Liver (tissue), 8 donors: ENCODE measurements at regions not wholly inside any gene's neighbourhood (a gene's known extent, or its start where the extent isn't known, plus 50 kb on each side); places are given as distances from the start of the nearest gene placed in this dataset.

Source experiments
- DNase-seq: peaks from one replicate; pipeline ENCODE4 v3.0.0-alpha.2; 2017; ENCODE audit warnings: low spot score
- H3K27ac ChIP-seq, 2 donors: one replicate each; pipeline ENCODE4 v1.7.0; 2013; ENCODE audit warnings: inconsistent platforms in 2 of 2, low read length in 2 of 2, control low read depth in 1 of 2, low read depth in 1 of 2, mild to moderate bottlenecking in 1 of 2
- H3K27me3 ChIP-seq, 4 donors: one replicate each; pipeline versions ENCODE4 v1.6.1 to v1.7.0; 2013; ENCODE audit warnings: low read length in 3 of 4, inconsistent platforms in 1 of 4, mild to moderate bottlenecking in 1 of 4, moderate library complexity in 1 of 4; ENCODE audit not compliant: control insufficient read depth in 4 of 4, insufficient read depth in 4 of 4
- H3K36me3 ChIP-seq, 4 donors: one replicate each; pipeline versions ENCODE4 v1.6.1 to v1.7.0; 2013; ENCODE audit warnings: low read length in 3 of 4, mild to moderate bottlenecking in 3 of 4, low read depth in 1 of 4, moderate library complexity in 1 of 4; ENCODE audit not compliant: control insufficient read depth in 4 of 4, insufficient read depth in 3 of 4
- H3K4me1 ChIP-seq, 4 donors: one replicate each; pipeline versions ENCODE4 v1.6.1 to v1.7.0; 2013; ENCODE audit warnings: low read length in 3 of 4, mild to moderate bottlenecking in 3 of 4, moderate library complexity in 1 of 4; ENCODE audit not compliant: control insufficient read depth in 4 of 4, insufficient read depth in 4 of 4
- H3K4me3 ChIP-seq, 3 donors: one replicate each; pipeline versions ENCODE4 v1.6.1 to v1.7.0; 2013; ENCODE audit warnings: low read length in 3 of 3, control low read depth in 1 of 3, low read depth in 1 of 3, mild to moderate bottlenecking in 1 of 3
- H3K9ac ChIP-seq, 2 donors: one replicate each; pipeline ENCODE4 v1.7.0; 2013; ENCODE audit warnings: low read length in 2 of 2, mild to moderate bottlenecking in 2 of 2, moderate library complexity in 2 of 2, control low read depth in 1 of 2, low read depth in 1 of 2
- H3K9me3 ChIP-seq, 4 donors: one replicate each; pipeline versions ENCODE4 v1.6.1 to v1.7.0; 2013; ENCODE audit warnings: low read length in 3 of 4; ENCODE audit not compliant: control insufficient read depth in 4 of 4
- EGR1 ChIP-seq, 2 donors: IDR thresholded peaks; 2 replicates each; pipeline ENCODE4 v1.6.1; 2016 to 2018; ENCODE audit warnings: antibody characterized with exemption in 2 of 2, low read depth in 2 of 2
- FOXA1 ChIP-seq: IDR thresholded peaks from 2 replicates; pipeline ENCODE4 v1.6.1; 2016; ENCODE audit warnings: antibody characterized with exemption
- FOXA2 ChIP-seq: IDR thresholded peaks from 2 replicates; pipeline ENCODE4 v1.6.1; 2016; ENCODE audit warnings: antibody characterized with exemption
- GABPA ChIP-seq, 2 donors: IDR thresholded peaks in 1 of 2; conservative IDR thresholded peaks in 1 of 2; 2 replicates each; pipeline ENCODE4 v1.6.1; 2016; ENCODE audit warnings: antibody characterized with exemption in 2 of 2, mild to moderate bottlenecking in 1 of 2, moderate library complexity in 1 of 2
- HNF4A ChIP-seq, 2 donors: conservative IDR thresholded peaks; 2 replicates each; pipeline ENCODE4 v1.6.1; 2016; ENCODE audit warnings: antibody characterized with exemption in 2 of 2, mild to moderate bottlenecking in 2 of 2
- HNF4G ChIP-seq: IDR thresholded peaks from 2 replicates; pipeline ENCODE4 v1.6.1; 2016; ENCODE audit warnings: antibody characterized with exemption
- JUND ChIP-seq, 2 donors: IDR thresholded peaks; 2 replicates each; pipeline ENCODE4 v1.6.1; 2016; ENCODE audit warnings: antibody characterized with exemption in 2 of 2
- RXRA ChIP-seq, 2 donors: IDR thresholded peaks; 2 replicates each; pipeline ENCODE4 v1.6.1; 2017 to 2018; ENCODE audit warnings: antibody characterized with exemption in 2 of 2, mild to moderate bottlenecking in 1 of 2
- SP1 ChIP-seq: IDR thresholded peaks from 2 replicates; pipeline ENCODE4 v1.6.1; 2018; ENCODE audit warnings: antibody characterized with exemption, mild to moderate bottlenecking
- YY1 ChIP-seq: IDR thresholded peaks from 2 replicates; pipeline ENCODE4 v1.6.1; 2016; ENCODE audit warnings: antibody characterized with exemption, mild to moderate bottlenecking
- WGBS: extraction: QIAGEN DNeasy Blood & Tissue Kit; methylation state at CpG from one replicate; pipeline ENCODE4 v1.1.7; 2013; 5-methylcytosine and 5-hydroxymethylcytosine counted together
- TF ChIP-seq, protein P1 (sequence below): IDR thresholded peaks from 2 replicates; pipeline ENCODE4 v1.6.1; 2016; ENCODE audit warnings: antibody characterized with exemption, mild to moderate bottlenecking
- TF ChIP-seq, protein P2 (sequence below): IDR thresholded peaks from 2 replicates; pipeline ENCODE4 v1.6.1; 2016; ENCODE audit warnings: antibody characterized with exemption
- TF ChIP-seq, protein P3 (sequence below): IDR thresholded peaks from 2 replicates; pipeline ENCODE4 v1.6.1; 2016; ENCODE audit warnings: antibody characterized with exemption
- TF ChIP-seq, protein P4 (sequence below): fragments of 150-350 bp; IDR thresholded peaks from 2 replicates; pipeline ENCODE4 v1.5.1; 2017; ENCODE audit warnings: improper control_type of control experiment, low read depth, low read length; ENCODE audit not compliant: missing input control
- TF ChIP-seq, protein P5 (sequence below): IDR thresholded peaks from 2 replicates; pipeline ENCODE4 v1.6.1; 2016; ENCODE audit warnings: antibody characterized with exemption
- donor health status: healthy.
- donor health status: healthy.
- donor health status: healthy.
- donor health status: healthy.
- donor health status: healthy.

DNA sequence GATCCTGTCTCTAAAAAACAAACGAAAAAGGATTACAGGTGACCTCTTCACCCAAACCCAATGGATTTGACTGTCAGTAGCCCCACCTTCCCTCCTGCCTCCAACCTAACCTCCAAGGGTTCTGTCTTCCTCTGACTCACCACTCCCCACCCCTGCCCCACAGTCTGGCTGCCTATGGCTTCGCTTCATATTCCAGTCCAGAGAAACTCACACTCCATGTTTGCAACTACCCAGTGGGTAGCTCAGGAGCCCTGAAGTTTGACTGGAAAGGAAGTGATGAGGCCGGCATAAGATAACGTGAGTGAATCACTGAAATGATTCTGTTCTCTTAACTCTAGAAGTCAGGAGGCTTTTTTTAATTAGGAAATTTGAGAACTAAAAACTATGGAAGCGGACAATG is 303.9 kb downstream of the FOXO1 start:
- H3K9me3 ChIP-seq, result no peaks in the 10 kb centered on the region
- DNase-seq, result no peak
- no peaks in the 10 kb centered on the region for H3K27me3 ChIP-seq
- H3K27ac ChIP-seq, result no peak overlapping the region
- TF ChIP-seq HNF4A (conservative IDR thresholded peaks at IDR 0.05), result no peak
- WGBS, result 86% methylated on average over 5 of the region's 5 CpGs
- no peak overlapping the region for H3K9ac ChIP-seq
- H3K4me1 ChIP-seq, result no peaks in the 10 kb centered on the region
- H3K36me3 ChIP-seq, result no peaks in the 10 kb centered on the region
- no peak overlapping the region for H3K4me3 ChIP-seq

DNA sequence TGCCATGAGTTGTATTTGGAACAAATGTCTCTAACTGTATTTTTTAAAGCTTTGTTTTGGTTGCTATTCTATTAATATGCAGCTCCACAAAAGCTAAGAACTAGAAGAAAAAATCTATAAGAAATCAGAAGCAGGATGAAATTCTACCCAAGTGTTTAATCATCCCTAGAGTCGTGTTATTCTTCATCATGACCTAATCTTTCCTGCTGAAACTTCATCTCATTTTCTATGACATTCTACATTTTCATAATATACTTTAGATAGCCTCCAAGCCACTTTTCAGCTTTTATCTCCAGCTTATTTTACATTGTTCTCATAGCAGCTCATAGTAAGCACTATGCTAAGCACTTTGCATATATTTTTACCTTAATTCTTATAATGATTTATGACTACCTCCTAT is 302.8 kb downstream of the FOXO1 start:
- H3K9me3 ChIP-seq, result no peaks in the 10 kb centered on the region
- H3K4me3 ChIP-seq, result no peak overlapping the region
- WGBS, result 85% methylated on average over 1 of the region's 1 CpG
- no peaks in the 10 kb centered on the region for H3K27me3 ChIP-seq
- no peak overlapping the region for H3K9ac ChIP-seq
- TF ChIP-seq FOXA1 (no peak), FOXA2 (no peak), HNF4A (conservative IDR thresholded peaks at IDR 0.05) (no peak), EGR1 (IDR thresholded peaks at IDR 0.05; ENCODE audit: low read depth in 2 of 2) (no peak), YY1 (no peak), HNF4G (no peak), RXRA (IDR thresholded peaks at IDR 0.05) (no peak)
- TF ChIP-seq, protein P1, sequence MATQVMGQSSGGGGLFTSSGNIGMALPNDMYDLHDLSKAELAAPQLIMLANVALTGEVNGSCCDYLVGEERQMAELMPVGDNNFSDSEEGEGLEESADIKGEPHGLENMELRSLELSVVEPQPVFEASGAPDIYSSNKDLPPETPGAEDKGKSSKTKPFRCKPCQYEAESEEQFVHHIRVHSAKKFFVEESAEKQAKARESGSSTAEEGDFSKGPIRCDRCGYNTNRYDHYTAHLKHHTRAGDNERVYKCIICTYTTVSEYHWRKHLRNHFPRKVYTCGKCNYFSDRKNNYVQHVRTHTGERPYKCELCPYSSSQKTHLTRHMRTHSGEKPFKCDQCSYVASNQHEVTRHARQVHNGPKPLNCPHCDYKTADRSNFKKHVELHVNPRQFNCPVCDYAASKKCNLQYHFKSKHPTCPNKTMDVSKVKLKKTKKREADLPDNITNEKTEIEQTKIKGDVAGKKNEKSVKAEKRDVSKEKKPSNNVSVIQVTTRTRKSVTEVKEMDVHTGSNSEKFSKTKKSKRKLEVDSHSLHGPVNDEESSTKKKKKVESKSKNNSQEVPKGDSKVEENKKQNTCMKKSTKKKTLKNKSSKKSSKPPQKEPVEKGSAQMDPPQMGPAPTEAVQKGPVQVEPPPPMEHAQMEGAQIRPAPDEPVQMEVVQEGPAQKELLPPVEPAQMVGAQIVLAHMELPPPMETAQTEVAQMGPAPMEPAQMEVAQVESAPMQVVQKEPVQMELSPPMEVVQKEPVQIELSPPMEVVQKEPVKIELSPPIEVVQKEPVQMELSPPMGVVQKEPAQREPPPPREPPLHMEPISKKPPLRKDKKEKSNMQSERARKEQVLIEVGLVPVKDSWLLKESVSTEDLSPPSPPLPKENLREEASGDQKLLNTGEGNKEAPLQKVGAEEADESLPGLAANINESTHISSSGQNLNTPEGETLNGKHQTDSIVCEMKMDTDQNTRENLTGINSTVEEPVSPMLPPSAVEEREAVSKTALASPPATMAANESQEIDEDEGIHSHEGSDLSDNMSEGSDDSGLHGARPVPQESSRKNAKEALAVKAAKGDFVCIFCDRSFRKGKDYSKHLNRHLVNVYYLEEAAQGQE, result no peak
- TF ChIP-seq, protein P2, sequence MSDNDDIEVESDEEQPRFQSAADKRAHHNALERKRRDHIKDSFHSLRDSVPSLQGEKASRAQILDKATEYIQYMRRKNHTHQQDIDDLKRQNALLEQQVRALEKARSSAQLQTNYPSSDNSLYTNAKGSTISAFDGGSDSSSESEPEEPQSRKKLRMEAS, result no peak
- TF ChIP-seq, protein P3, sequence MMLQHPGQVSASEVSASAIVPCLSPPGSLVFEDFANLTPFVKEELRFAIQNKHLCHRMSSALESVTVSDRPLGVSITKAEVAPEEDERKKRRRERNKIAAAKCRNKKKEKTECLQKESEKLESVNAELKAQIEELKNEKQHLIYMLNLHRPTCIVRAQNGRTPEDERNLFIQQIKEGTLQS, result no peak
- no peaks in the 10 kb centered on the region for H3K36me3 ChIP-seq
- peaks cover 0 to 7% (median 4%) of the 10 kb centered on the region in 4 donors for H3K4me1 ChIP-seq
- DNase-seq, result no peak
- no peak overlapping the region for H3K27ac ChIP-seq

DNA sequence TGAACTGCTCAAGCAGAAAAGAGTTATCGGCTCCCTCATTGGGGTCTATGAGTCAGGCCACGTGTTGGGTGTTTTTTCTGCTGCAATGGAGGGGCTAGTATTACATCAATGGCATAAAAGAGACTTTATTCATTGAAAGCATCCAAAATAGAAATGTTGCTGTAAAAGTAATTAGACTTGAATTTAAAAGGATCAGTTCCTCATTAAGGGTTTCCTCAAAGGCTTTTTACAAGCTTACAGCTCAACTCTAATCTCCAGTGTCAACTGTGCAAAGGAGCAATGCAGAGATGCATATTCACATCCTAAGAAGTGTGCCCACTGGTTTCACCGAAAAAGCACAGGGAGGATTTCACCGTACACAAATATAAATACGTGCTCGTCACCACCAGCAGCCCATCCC is 300.3 kb downstream of the FOXO1 start:
- 94% methylated on average over 6 of the region's 6 CpGs for WGBS
- Histone ChIP-seq H3K27ac (no peak overlapping the region), H3K27me3 (no peaks in the 10 kb centered on the region), H3K36me3 (no peaks in the 10 kb centered on the region), H3K4me1 (peaks cover 2 to 8% (median 5%) of the 10 kb centered on the region in 4 donors), H3K9me3 (no peaks in the 10 kb centered on the region), H3K9ac (no peak overlapping the region), H3K4me3 (no peak overlapping the region)
- no peak for DNase-seq
- TF ChIP-seq SP1 (no peak), JUND (IDR thresholded peaks at IDR 0.05) (no peak), HNF4G (no peak), RXRA (IDR thresholded peaks at IDR 0.05) (no peak), EGR1 (IDR thresholded peaks at IDR 0.05; ENCODE audit: low read depth in 2 of 2) (no peak), HNF4A (conservative IDR thresholded peaks at IDR 0.05) (no peak), GABPA (IDR thresholded peaks at IDR 0.05 in 1 of 2, conservative IDR thresholded peaks at IDR 0.05 in 1 of 2) (no peak)
- TF ChIP-seq, protein P3, result no peak
- TF ChIP-seq, protein P1, result no peak
- TF ChIP-seq, protein P2, result no peak
- TF ChIP-seq, protein P4, sequence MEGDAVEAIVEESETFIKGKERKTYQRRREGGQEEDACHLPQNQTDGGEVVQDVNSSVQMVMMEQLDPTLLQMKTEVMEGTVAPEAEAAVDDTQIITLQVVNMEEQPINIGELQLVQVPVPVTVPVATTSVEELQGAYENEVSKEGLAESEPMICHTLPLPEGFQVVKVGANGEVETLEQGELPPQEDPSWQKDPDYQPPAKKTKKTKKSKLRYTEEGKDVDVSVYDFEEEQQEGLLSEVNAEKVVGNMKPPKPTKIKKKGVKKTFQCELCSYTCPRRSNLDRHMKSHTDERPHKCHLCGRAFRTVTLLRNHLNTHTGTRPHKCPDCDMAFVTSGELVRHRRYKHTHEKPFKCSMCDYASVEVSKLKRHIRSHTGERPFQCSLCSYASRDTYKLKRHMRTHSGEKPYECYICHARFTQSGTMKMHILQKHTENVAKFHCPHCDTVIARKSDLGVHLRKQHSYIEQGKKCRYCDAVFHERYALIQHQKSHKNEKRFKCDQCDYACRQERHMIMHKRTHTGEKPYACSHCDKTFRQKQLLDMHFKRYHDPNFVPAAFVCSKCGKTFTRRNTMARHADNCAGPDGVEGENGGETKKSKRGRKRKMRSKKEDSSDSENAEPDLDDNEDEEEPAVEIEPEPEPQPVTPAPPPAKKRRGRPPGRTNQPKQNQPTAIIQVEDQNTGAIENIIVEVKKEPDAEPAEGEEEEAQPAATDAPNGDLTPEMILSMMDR, result no peak
- TF ChIP-seq, protein P5, sequence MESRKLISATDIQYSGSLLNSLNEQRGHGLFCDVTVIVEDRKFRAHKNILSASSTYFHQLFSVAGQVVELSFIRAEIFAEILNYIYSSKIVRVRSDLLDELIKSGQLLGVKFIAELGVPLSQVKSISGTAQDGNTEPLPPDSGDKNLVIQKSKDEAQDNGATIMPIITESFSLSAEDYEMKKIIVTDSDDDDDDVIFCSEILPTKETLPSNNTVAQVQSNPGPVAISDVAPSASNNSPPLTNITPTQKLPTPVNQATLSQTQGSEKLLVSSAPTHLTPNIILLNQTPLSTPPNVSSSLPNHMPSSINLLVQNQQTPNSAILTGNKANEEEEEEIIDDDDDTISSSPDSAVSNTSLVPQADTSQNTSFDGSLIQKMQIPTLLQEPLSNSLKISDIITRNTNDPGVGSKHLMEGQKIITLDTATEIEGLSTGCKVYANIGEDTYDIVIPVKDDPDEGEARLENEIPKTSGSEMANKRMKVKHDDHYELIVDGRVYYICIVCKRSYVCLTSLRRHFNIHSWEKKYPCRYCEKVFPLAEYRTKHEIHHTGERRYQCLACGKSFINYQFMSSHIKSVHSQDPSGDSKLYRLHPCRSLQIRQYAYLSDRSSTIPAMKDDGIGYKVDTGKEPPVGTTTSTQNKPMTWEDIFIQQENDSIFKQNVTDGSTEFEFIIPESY, result no peak
